ENCODE measurements at regions not wholly inside any gene's neighbourhood (a gene's known extent, or its start where the extent isn't known, plus 50 kb on each side); places are given as distances from the start of the nearest gene placed in this dataset.
"Not testable (repeated sequence)": the region's sequence is repeated elsewhere in the genome, so short reads cannot be mapped to it uniquely, and the experiment has no call there.

DNA sequence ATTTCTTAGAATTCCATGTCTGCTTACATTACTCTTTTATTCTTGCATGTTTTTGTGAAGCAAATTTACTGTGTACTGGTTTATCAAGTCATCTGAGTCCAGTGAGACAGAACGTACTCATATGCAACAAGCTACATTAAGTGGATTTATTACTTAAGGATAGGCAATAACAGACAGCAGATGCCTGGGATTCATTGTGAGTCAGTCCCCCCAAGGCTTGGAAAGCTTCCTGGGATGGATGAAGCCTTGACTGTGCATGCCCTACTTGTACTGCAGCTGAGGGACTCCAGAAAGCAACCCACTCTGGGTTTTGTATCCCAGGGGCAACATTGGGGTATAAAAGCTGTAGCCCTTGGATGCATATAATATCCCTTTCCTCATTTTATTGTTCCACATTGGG is 113.4 kb upstream of the RAB18 start:
- DNase-seq (ENCODE audit: low read depth in 2 of 2) = no peak

GRCh38 chr10:27388761-27389399 is 115.2 kb upstream of the RAB18 start:
- no peak for DNase-seq (ENCODE audit: low read depth in 2 of 2)

GRCh38 chr10:27383595-27384542 is 120.2 kb upstream of the RAB18 start:
- DNase-seq (ENCODE audit: low read depth in 2 of 2) = no peak

DNA sequence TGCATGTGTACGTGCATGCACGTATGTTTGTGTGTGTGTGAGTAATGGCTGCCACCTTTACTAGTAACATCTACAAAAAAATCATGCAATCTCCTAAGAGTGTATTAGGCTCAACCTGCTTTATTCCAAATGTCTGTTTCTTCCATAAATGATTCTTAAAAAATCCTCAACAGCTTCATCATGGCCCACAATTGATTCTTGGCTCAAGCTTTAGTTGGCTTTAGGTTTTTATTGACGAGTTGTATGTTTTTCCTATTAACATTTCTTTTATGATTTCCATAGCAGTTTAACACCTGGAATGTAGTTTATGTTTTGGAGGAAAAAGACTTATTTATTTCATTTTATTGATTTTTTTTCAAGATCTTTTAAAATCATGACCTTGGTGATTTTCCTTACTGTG is 121.9 kb upstream of the RAB18 start:
- no peak for DNase-seq (ENCODE audit: low read depth in 2 of 2)

GRCh38 chr10:27380929-27381358 is 123.2 kb upstream of the RAB18 start:
- DNase-seq (ENCODE audit: low read depth in 2 of 2) = no peak

GRCh38 chr10:27379041-27379440 is 125.1 kb upstream of the RAB18 start:
- DNase-seq (ENCODE audit: low read depth in 2 of 2) = not testable (repeated sequence)

GRCh38 chr10:27373566-27374160 is 130.4 kb upstream of the RAB18 start:
- no peak for DNase-seq (ENCODE audit: low read depth in 2 of 2)

DNA sequence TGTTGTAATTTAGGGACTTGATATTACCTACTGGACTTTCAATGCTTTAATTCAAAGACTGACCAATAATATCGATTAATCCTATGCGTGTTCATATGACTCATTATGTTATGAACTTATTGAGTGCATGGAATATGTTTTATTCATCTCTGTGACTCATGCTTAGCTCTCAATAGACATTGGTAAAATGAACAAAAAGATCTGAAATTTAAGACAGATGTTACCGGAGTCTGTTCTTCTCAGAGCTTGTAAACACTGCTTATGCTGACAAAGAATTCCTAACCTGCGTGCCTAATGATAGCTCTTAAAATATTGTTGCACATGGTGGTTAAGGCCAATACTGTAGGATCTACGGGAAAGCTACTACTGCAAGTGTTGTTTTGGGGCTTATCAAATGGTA is 131.5 kb upstream of the ACBD5 start:
- no peak for DNase-seq (ENCODE audit: low read depth in 2 of 2)

DNA sequence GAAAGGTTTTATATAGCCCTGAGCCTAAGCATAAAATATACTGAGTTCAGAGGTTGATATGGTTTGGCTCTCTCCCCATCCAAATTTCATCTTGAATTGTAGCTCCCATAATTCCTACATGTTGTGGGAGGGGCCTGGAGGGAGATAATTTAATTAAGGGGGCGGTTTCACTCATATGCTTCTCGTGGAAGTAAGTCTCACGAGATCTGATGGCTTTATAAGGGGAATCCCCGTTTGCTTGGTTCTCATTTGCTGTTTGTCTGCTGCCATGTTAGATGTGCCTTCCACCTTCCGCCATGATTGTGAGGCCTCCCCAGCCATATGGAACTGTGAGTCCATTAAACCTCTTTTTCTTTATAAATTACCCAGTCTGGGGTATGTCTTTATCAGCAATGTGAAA is 130.8 kb upstream of the ACBD5 start:
- DNase-seq (ENCODE audit: low read depth in 2 of 2) = not testable (repeated sequence)

GRCh38 chr10:27369880-27370279 is 129.3 kb upstream of the ACBD5 start:
- DNase-seq (ENCODE audit: low read depth in 2 of 2) = no peak

DNA sequence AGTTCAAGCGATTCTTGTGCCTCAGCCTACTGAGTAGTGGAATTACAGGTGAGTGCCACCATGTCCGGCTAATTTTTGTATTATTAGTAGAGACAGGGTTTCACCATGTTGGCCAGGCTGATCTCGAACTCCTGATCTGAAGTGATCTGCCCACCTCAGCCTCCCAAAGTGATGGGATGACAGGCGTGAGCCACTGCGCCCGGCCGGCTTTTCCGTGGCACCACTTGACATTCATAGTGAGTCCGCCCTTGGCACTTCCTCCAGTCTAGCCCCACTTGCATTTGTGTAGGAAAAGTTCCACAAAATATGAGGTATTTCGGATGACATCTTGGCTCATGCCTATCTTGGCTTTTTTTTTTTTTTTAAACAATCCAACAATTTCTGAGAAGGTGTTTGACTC is 128.1 kb upstream of the ACBD5 start:
- no peak for DNase-seq (ENCODE audit: low read depth in 2 of 2)

DNA sequence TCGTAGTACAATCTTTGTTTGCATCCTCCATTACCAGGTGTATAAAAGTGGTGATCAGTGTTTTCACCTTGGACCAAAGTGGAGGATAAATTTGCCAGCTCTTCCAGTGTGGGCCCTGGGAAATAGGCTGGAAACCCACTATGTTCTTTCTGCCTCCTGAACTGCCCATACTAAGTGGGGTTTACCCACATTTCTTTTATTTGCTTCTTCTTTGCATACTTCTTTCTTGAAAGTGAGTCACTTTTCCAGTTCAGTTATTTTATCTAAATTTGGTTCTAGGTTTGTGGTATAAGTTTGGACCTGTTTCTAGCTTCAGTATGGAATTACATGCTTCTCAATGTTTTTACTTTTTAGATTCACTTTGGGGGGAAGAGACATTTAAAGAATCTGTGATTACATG is 126.2 kb upstream of the ACBD5 start:
- DNase-seq (ENCODE audit: low read depth in 2 of 2) = no peak

GRCh38 chr10:27364028-27364427 is 123.4 kb upstream of the ACBD5 start:
- DNase-seq (ENCODE audit: low read depth in 2 of 2) = no peak

- peak; percentile 72 to 85 for DNase-seq (ENCODE audit: low read depth in 2 of 2)
These were observed 120.1 kb upstream of the ACBD5 start for GRCh38 chr10:27360581-27361172.

GRCh38 chr10:27359792-27360355 is 119.3 kb upstream of the ACBD5 start:
- DNase-seq (ENCODE audit: low read depth in 2 of 2) = no peak

GRCh38 chr10:27356738-27357137 is 116.1 kb upstream of the ACBD5 start:
- no peak for DNase-seq (ENCODE audit: low read depth in 2 of 2)

DNA sequence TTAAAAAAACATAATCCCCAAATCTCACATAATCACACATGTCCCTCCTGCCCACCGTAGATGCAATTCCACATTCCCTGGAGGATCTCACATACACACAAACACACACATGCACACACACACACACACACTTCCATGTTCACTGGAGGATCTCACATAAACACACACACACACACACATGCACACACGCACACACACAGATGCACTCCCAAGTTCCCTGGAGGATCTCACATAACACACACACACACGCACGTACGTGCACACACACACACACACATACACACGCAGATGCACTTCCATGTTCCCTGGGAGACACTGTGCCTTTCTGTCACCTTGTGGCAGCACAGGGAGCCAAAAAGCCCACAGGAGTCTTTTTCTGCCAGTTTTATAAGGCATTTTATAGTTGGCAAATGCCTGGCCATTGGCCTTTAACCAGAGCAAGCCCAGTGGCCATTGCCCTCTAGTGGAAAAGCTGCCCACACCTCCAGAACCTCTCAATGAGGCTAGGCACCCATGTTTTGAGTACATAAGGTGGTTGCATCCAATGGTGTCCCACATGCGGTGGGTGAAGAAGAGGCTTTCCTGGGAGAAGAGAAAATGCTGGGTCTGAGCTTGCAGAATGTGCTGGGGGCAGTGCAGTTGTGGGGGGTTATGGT is 115.4 kb upstream of the ACBD5 start:
- no peak for DNase-seq (ENCODE audit: low read depth in 2 of 2)

DNA sequence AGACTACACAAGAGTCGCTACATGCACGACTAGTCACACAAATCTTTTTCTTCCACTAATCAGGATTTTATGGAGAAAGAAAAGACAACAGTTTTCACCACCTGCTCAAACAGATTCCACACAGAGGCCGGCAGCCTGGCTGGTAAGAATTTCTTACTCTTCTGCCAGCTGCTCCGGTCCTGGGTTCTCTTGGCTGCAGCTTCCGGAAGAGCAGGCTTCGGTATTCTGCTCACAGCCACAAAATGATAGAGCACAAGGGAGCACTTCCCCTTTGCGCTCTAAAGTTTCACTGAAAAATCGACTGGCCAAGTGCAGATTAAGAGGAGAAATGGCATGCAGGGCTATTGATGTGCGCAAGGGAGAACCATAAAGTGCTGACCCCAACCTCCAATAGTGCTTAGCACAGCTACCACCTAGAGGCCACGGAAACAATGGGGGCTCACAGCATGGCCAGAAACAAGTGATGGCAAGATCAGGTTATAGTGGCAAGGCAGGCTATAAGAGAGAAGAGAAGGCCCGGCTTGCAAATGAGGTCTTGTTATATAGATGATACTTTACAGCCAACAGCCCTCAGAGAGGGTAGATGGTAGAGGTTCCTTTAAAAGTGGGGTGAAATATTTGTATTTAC is 114.2 kb upstream of the ACBD5 start:
- not testable (repeated sequence) for DNase-seq (ENCODE audit: low read depth in 2 of 2)

GRCh38 chr10:27354100-27354499 is 113.5 kb upstream of the ACBD5 start:
- not testable (repeated sequence) for DNase-seq (ENCODE audit: low read depth in 2 of 2)

- no peak for DNase-seq (ENCODE audit: low read depth in 2 of 2)
These were observed 109.4 kb upstream of the ACBD5 start for GRCh38 chr10:27349987-27350386.

GRCh38 chr10:27347827-27348207 is 107.2 kb upstream of the ACBD5 start:
- DNase-seq (ENCODE audit: low read depth in 2 of 2) = not testable (repeated sequence)

All from stimulated activated CD4-positive, alpha-beta T cell treated with anti-CD3 and anti-CD28 coated beads, Interleukin-1b, Interleukin-23, amount 100 ng/mL, for 4 hours (primary cell).